ENCODE measurements at regions not wholly inside any gene's neighbourhood (a gene's known extent, or its start where the extent isn't known, plus 50 kb on each side); places are given as distances from the start of the nearest gene placed in this dataset.

GRCh38 chr4:54400188-54400587 lies 171.1 kb downstream of the PDGFRA start:
- FAIRE-seq (no peak), DNase-seq (ENCODE audit: low read depth, low spot score) (no peak), ATAC-seq (no peak)
- ChIA-PET CTCF (no interaction called here), POLR2A (no interaction called here), RAD21 (ENCODE audit: unreplicated experiment) (no interaction called here), SMC1A (ENCODE audit: uncharacterized antibody, unreplicated experiment) (no interaction called here)
- Histone ChIP-seq H3K9me3 (replicated peaks; ENCODE audit: control insufficient read depth, insufficient read depth, low read length) (no peaks in the 10 kb centered on the region; the same call in 2 of the 3 replicates), H3K4me2 (ENCODE audit: control insufficient read depth, insufficient read depth) (no peak overlapping the region), H3K9ac (ENCODE audit: control insufficient read depth, insufficient read depth, low read length) (no peak overlapping the region), H2AFZ (ENCODE audit: control insufficient read depth, low read depth, low read length) (no peak overlapping the region), H3K27me3 (replicated peaks in 1 of 2; ENCODE audit: control insufficient read depth in 2 of 2, insufficient read depth in 2 of 2, low read length in 1 of 2) (no peaks in the 10 kb centered on the region), H3K4me3 (no peak overlapping the region), H3K79me2 (ENCODE audit: control insufficient read depth, insufficient read depth, low read length) (no peaks in the 10 kb centered on the region), H3K4me1 (ENCODE audit: control insufficient read depth, insufficient read depth, low read length) (no peaks in the 10 kb centered on the region), H4K20me1 (ENCODE audit: control insufficient read depth, insufficient read depth) (no peaks in the 10 kb centered on the region), H3K27ac (ENCODE audit: control insufficient read depth, insufficient read depth) (no peak overlapping the region), H3K36me3 (ENCODE audit: control insufficient read depth in 2 of 2, insufficient read depth in 2 of 2, low read length in 1 of 2) (no peaks in the 10 kb centered on the region)
- BruUV-seq (replicated peaks) = no TSS peak
- WGBS (ENCODE audit: insufficient coverage, insufficient replicate concordance, low lambda C conversion rate, missing lambda C conversion rate) = 29% methylated on average over 1 of the region's 1 CpG
- intact Hi-C loops (cut with micrococcal nuclease; ENCODE audit: unreplicated experiment) (no loop called here), in situ Hi-C loops (cut with MboI) (no loop called here)
- no peak for TF ChIP-seq ZNF622 (IDR thresholded peaks at IDR 0.05)
- TF ChIP-seq STAT3 (IDR thresholded peaks at IDR 0.05; ENCODE audit: low read depth, low read length) = no peak
- TF ChIP-seq MYC (IDR thresholded peaks at IDR 0.05; ENCODE audit: insufficient read depth, insufficient read length, insufficient replicate concordance, low read length, severe bottlenecking) = no peak
- TF ChIP-seq SIX5 (IDR thresholded peaks at IDR 0.05; ENCODE audit: low read depth, low read length, severe bottlenecking) = no peak
- no peak for TF ChIP-seq MYB (IDR thresholded peaks at IDR 0.05; ENCODE audit: borderline replicate concordance, low read depth, low read length)
- TF ChIP-seq MLLT1 (IDR thresholded peaks at IDR 0.05) = no peak
- no peak for TF ChIP-seq RBBP5 (conservative IDR thresholded peaks at IDR 0.05)
- no peak for TF ChIP-seq WRNIP1 (IDR thresholded peaks at IDR 0.05; ENCODE audit: borderline replicate concordance, low read depth, low read length)
- TF ChIP-seq ZBTB4 (CRISPR knock-in tag; IDR thresholded peaks at IDR 0.05) = no peak
- no peak for TF ChIP-seq RAD21 (IDR thresholded peaks at IDR 0.05; ENCODE audit: insufficient read depth, low read depth, low read length)
- no peak for TF ChIP-seq SMAD1 (IDR thresholded peaks at IDR 0.05; ENCODE audit: low read depth, partially characterized antibody)
- TF ChIP-seq BHLHE40 (IDR thresholded peaks at IDR 0.05; ENCODE audit: borderline replicate concordance in 1 of 2, low read depth in 2 of 2, low read length in 1 of 2) = no peak
- TF ChIP-seq, protein P1, sequence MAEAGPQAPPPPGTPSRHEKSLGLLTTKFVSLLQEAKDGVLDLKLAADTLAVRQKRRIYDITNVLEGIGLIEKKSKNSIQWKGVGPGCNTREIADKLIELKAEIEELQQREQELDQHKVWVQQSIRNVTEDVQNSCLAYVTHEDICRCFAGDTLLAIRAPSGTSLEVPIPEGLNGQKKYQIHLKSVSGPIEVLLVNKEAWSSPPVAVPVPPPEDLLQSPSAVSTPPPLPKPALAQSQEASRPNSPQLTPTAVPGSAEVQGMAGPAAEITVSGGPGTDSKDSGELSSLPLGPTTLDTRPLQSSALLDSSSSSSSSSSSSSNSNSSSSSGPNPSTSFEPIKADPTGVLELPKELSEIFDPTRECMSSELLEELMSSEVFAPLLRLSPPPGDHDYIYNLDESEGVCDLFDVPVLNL (IDR thresholded peaks at IDR 0.05; ENCODE audit: low read depth, low read length) = no peak
- TF ChIP-seq EZH2 (IDR thresholded peaks at IDR 0.05; ENCODE audit: borderline replicate concordance, control insufficient read depth, low read depth, low read length) = no peak
- no peak for TF ChIP-seq CTCF (IDR thresholded peaks at IDR 0.05 in 2 of 3, conservative IDR thresholded peaks at IDR 0.05 in 1 of 3; ENCODE audit: control insufficient read depth in 2 of 3, extremely low read depth in 1 of 3, insufficient read depth in 1 of 3, low read depth in 3 of 3, low read length in 3 of 3)
- TF ChIP-seq CBX5 (IDR thresholded peaks at IDR 0.05; ENCODE audit: low read depth) = no peak

Data from GM12878 (cell line).